Posterior vena cava (tissue), 2 donors: ENCODE measurements at regions not wholly inside any gene's neighbourhood (a gene's known extent, or its start where the extent isn't known, plus 50 kb on each side); places are given as distances from the start of the nearest gene placed in this dataset.

Source experiments
- DNase-seq: peaks from one replicate; pipeline ENCODE4 v3.0.0-alpha.2; 2020; ENCODE audit warnings: low spot score
- intact Hi-C, 2 donors: fragments of 100-400 bp; cut with DNase I; formaldehyde crosslinking; loops; one replicate each; pipeline versions ENCODE4 v1.14.1 to v1.14.2; 2022 to 2023
- donor health status: DM: yes; HTN: yes; CAD: no.
- donor health status: DM: yes; HTN: yes; CAD: no.

- DNase-seq, result no peak
- intact Hi-C loops, result no loop called here
Observed at GRCh38 chr13:24039621-24040475, 120.7 kb upstream of the SPATA13 start.

GRCh38 chr13:24040835-24041234 is 119.7 kb upstream of the SPATA13 start:
- DNase-seq, result no peak
- intact Hi-C loops, result no loop called here

GRCh38 chr13:24041651-24042225 is 118.8 kb upstream of the SPATA13 start:
- DNase-seq, result no peak
- intact Hi-C loops, result no loop called here

GRCh38 chr13:24042710-24043440 is 117.6 kb upstream of the SPATA13 start:
- DNase-seq, result no peak
- intact Hi-C loops, result no loop called here

GRCh38 chr13:24043590-24044350 is 116.8 kb upstream of the SPATA13 start:
- intact Hi-C loops, result no loop called here
- no peak for DNase-seq

GRCh38 chr13:24045597-24045996 is 114.9 kb upstream of the SPATA13 start:
- no peak for DNase-seq
- intact Hi-C loops, result no loop called here

- intact Hi-C loops, result no loop called here
- DNase-seq, result no peak
Observed at GRCh38 chr13:24050292-24050711, 110.2 kb upstream of the SPATA13 start.

GRCh38 chr13:24050796-24051715 is 109.5 kb upstream of the SPATA13 start:
- DNase-seq, result no peak
- intact Hi-C loops, result no loop called here

GRCh38 chr13:24052547-24053518 is 107.7 kb upstream of the SPATA13 start:
- intact Hi-C loops, result no loop called here

GRCh38 chr13:24053519-24054251 is 106.8 kb upstream of the SPATA13 start:
- no peak for DNase-seq

More at GRCh38 chr13:24052547-24053518, 107.7 kb upstream of the SPATA13 start:
- DNase-seq, result no peak

GRCh38 chr13:24056616-24057137 is 103.8 kb upstream of the SPATA13 start:
- DNase-seq, result no peak
- intact Hi-C loops, result no loop called here

More at GRCh38 chr13:24053519-24054251, 106.8 kb upstream of the SPATA13 start:
- intact Hi-C loops, result no loop called here

GRCh38 chr13:24060993-24061392 is 99.5 kb upstream of the SPATA13 start:
- intact Hi-C loops, result no loop called here
- no peak for DNase-seq

- intact Hi-C loops, result no loop called here
- no peak for DNase-seq
Observed at GRCh38 chr13:24063281-24063877, 97.1 kb upstream of the SPATA13 start.

- no peak for DNase-seq
- intact Hi-C loops, result no loop called here
Observed at GRCh38 chr13:24064371-24064770, 96.1 kb upstream of the SPATA13 start.

GRCh38 chr13:24065176-24065575 is 95.3 kb upstream of the SPATA13 start:
- DNase-seq, result no peak
- intact Hi-C loops, result no loop called here
